ENCODE measurements at regions not wholly inside any gene's neighbourhood (a gene's known extent, or its start where the extent isn't known, plus 50 kb on each side); places are given as distances from the start of the nearest gene placed in this dataset.
A peak's percentile ranks its signal among the peaks of the same experiment; 100 is the strongest.

GRCh38 chr6:12593771-12594529 lies 122.6 kb upstream of the PHACTR1 start:
- Mint-ChIP-seq H3K4me3 (no peak overlapping the region), H3K9me3 (no peaks in the 10 kb centered on the region), H3K27ac (no peak overlapping the region), H3K36me3 (ENCODE audit: low read depth) (no peaks in the 10 kb centered on the region), H3K27me3 (ENCODE audit: insufficient read depth) (no peaks in the 10 kb centered on the region), H3K4me1 (ENCODE audit: low read depth) (peaks cover 19% of the 10 kb centered on the region)
- TF ChIP-seq CTCF (IDR thresholded peaks at IDR 0.05), result no peak
- no peak for DNase-seq

GRCh38 chr6:12594530-12594893 lies 122.1 kb upstream of the PHACTR1 start:
- DNase-seq, result no peak
- no peak for TF ChIP-seq CTCF (IDR thresholded peaks at IDR 0.05)
- H3K4me1 Mint-ChIP-seq (ENCODE audit: low read depth), result peaks cover 16% of the 10 kb centered on the region; the same call in 1 of the 2 replicates
- no peaks in the 10 kb centered on the region for H3K9me3 Mint-ChIP-seq
- peak overlapping the region; percentile 59; the same call in 1 of the 2 replicates for H3K27ac Mint-ChIP-seq
- H3K27me3 Mint-ChIP-seq (ENCODE audit: insufficient read depth), result no peaks in the 10 kb centered on the region
- H3K4me3 Mint-ChIP-seq, result peak overlapping the region; percentile 17; the same call in 1 of the 2 replicates
- H3K36me3 Mint-ChIP-seq (ENCODE audit: low read depth), result no peaks in the 10 kb centered on the region

- H3K4me1 Mint-ChIP-seq (ENCODE audit: low read depth), result peaks cover 16% of the 10 kb centered on the region; the same call in 1 of the 2 replicates
- H3K27me3 Mint-ChIP-seq (ENCODE audit: insufficient read depth), result no peaks in the 10 kb centered on the region
- TF ChIP-seq CTCF (IDR thresholded peaks at IDR 0.05), result no peak
- peak; percentile 71 for DNase-seq
- no peaks in the 10 kb centered on the region for H3K9me3 Mint-ChIP-seq
- H3K36me3 Mint-ChIP-seq (ENCODE audit: low read depth), result no peaks in the 10 kb centered on the region
- H3K27ac Mint-ChIP-seq, result peak overlapping the region; percentile 59
- peak overlapping the region; percentile 37 for H3K4me3 Mint-ChIP-seq
Observed at GRCh38 chr6:12595161-12595811, 121.3 kb upstream of the PHACTR1 start.

- no peak for TF ChIP-seq CTCF (IDR thresholded peaks at IDR 0.05)
- no peaks in the 10 kb centered on the region for H3K9me3 Mint-ChIP-seq
- DNase-seq, result no peak
- H3K27me3 Mint-ChIP-seq (ENCODE audit: insufficient read depth), result no peaks in the 10 kb centered on the region
- H3K4me3 Mint-ChIP-seq, result no peak overlapping the region
- no peaks in the 10 kb centered on the region for H3K36me3 Mint-ChIP-seq (ENCODE audit: low read depth)
- peaks cover 17% of the 10 kb centered on the region for H3K4me1 Mint-ChIP-seq (ENCODE audit: low read depth)
- no peak overlapping the region for H3K27ac Mint-ChIP-seq
Observed at GRCh38 chr6:12596731-12597130, 119.8 kb upstream of the PHACTR1 start.

GRCh38 chr6:12598919-12599318 lies 117.6 kb upstream of the PHACTR1 start:
- Mint-ChIP-seq H3K27ac (no peak overlapping the region), H3K9me3 (no peaks in the 10 kb centered on the region), H3K36me3 (ENCODE audit: low read depth) (no peaks in the 10 kb centered on the region), H3K4me1 (ENCODE audit: low read depth) (peaks cover 15% of the 10 kb centered on the region), H3K27me3 (ENCODE audit: insufficient read depth) (no peaks in the 10 kb centered on the region), H3K4me3 (no peak overlapping the region)
- TF ChIP-seq CTCF (IDR thresholded peaks at IDR 0.05), result no peak
- DNase-seq, result no peak

Measured in HFFc6 (cell line).